ENCODE measurements at regions not wholly inside any gene's neighbourhood (a gene's known extent, or its start where the extent isn't known, plus 50 kb on each side); places are given as distances from the start of the nearest gene placed in this dataset.

DNA sequence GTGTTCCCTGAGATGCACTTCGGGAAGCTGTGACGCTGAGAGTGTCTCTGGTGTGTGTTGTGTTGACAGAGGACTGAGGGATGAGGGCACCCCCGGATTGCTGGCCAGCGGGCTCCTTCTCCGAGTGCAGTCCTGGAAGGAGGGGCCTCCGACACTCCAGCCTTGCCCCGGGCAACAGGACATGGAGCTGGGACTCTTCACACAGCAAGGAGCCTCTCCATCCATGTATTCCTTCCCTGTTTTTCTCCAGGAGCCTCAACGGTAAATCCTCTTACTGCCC lies 61.3 kb downstream of the SOX1 start:
- ATAC-seq (no peak), DNase-seq (ENCODE audit: low spot score) (no peak)
- no peak for TF ChIP-seq EZH2phosphoT487 (IDR thresholded peaks at IDR 0.05; ENCODE audit: unreplicated experiment)
- TF ChIP-seq, protein P1, sequence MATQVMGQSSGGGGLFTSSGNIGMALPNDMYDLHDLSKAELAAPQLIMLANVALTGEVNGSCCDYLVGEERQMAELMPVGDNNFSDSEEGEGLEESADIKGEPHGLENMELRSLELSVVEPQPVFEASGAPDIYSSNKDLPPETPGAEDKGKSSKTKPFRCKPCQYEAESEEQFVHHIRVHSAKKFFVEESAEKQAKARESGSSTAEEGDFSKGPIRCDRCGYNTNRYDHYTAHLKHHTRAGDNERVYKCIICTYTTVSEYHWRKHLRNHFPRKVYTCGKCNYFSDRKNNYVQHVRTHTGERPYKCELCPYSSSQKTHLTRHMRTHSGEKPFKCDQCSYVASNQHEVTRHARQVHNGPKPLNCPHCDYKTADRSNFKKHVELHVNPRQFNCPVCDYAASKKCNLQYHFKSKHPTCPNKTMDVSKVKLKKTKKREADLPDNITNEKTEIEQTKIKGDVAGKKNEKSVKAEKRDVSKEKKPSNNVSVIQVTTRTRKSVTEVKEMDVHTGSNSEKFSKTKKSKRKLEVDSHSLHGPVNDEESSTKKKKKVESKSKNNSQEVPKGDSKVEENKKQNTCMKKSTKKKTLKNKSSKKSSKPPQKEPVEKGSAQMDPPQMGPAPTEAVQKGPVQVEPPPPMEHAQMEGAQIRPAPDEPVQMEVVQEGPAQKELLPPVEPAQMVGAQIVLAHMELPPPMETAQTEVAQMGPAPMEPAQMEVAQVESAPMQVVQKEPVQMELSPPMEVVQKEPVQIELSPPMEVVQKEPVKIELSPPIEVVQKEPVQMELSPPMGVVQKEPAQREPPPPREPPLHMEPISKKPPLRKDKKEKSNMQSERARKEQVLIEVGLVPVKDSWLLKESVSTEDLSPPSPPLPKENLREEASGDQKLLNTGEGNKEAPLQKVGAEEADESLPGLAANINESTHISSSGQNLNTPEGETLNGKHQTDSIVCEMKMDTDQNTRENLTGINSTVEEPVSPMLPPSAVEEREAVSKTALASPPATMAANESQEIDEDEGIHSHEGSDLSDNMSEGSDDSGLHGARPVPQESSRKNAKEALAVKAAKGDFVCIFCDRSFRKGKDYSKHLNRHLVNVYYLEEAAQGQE (IDR thresholded peaks at IDR 0.05; ENCODE audit: unreplicated experiment) = no peak
- TF ChIP-seq, protein P2, sequence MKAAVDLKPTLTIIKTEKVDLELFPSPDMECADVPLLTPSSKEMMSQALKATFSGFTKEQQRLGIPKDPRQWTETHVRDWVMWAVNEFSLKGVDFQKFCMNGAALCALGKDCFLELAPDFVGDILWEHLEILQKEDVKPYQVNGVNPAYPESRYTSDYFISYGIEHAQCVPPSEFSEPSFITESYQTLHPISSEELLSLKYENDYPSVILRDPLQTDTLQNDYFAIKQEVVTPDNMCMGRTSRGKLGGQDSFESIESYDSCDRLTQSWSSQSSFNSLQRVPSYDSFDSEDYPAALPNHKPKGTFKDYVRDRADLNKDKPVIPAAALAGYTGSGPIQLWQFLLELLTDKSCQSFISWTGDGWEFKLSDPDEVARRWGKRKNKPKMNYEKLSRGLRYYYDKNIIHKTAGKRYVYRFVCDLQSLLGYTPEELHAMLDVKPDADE (IDR thresholded peaks at IDR 0.05) = no peak
- TF ChIP-seq ZNF331 (CRISPR knock-in tag; IDR thresholded peaks at IDR 0.05; ENCODE audit: low read depth) = no peak
- no peak for TF ChIP-seq EZH2 (IDR thresholded peaks at IDR 0.05; ENCODE audit: low read depth, unreplicated experiment)
- TF ChIP-seq CREB1 (CRISPR knock-in tag; IDR thresholded peaks at IDR 0.05; ENCODE audit: low read depth) = no peak
- TF ChIP-seq, protein P3, sequence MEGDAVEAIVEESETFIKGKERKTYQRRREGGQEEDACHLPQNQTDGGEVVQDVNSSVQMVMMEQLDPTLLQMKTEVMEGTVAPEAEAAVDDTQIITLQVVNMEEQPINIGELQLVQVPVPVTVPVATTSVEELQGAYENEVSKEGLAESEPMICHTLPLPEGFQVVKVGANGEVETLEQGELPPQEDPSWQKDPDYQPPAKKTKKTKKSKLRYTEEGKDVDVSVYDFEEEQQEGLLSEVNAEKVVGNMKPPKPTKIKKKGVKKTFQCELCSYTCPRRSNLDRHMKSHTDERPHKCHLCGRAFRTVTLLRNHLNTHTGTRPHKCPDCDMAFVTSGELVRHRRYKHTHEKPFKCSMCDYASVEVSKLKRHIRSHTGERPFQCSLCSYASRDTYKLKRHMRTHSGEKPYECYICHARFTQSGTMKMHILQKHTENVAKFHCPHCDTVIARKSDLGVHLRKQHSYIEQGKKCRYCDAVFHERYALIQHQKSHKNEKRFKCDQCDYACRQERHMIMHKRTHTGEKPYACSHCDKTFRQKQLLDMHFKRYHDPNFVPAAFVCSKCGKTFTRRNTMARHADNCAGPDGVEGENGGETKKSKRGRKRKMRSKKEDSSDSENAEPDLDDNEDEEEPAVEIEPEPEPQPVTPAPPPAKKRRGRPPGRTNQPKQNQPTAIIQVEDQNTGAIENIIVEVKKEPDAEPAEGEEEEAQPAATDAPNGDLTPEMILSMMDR (conservative IDR thresholded peaks at IDR 0.05; ENCODE audit: low read depth in 2 of 2) = no peak
- no peak for TF ChIP-seq NANOG (IDR thresholded peaks at IDR 0.05; ENCODE audit: borderline replicate concordance)
- no peaks in the 10 kb centered on the region for H3K9me3 Mint-ChIP-seq
- Histone ChIP-seq H3K4me2 (no peak overlapping the region), H3K4me3 (no peak overlapping the region), H3K36me3 (ENCODE audit: insufficient read depth) (no peaks in the 10 kb centered on the region), H4K20me1 (replicated peaks; ENCODE audit: insufficient read depth) (no peaks in the 10 kb centered on the region), H3K79me2 (replicated peaks; ENCODE audit: insufficient read depth) (no peaks in the 10 kb centered on the region), H3K4me1 (ENCODE audit: insufficient read depth) (no peaks in the 10 kb centered on the region), H3K27me3 (ENCODE audit: insufficient read depth) (no peaks in the 10 kb centered on the region), H3K9me2 (ENCODE audit: insufficient read depth) (no peaks in the 10 kb centered on the region), H3K27ac (ENCODE audit: low read depth) (no peak overlapping the region), H3F3A (replicated peaks; ENCODE audit: low read depth) (no peaks in the 10 kb centered on the region), H2AFZ (no peak overlapping the region)
- H3K36me3 Mint-ChIP-seq (ENCODE audit: low read depth) = no peaks in the 10 kb centered on the region
- no peak overlapping the region for H3K4me3 Mint-ChIP-seq
- no peak overlapping the region for H3K27ac Mint-ChIP-seq
- H3K4me1 Mint-ChIP-seq = peaks cover 18% of the 10 kb centered on the region
- H3K27me3 Mint-ChIP-seq (ENCODE audit: insufficient read depth, low read depth, poor library complexity) = peaks cover 1% of the 10 kb centered on the region

DNA sequence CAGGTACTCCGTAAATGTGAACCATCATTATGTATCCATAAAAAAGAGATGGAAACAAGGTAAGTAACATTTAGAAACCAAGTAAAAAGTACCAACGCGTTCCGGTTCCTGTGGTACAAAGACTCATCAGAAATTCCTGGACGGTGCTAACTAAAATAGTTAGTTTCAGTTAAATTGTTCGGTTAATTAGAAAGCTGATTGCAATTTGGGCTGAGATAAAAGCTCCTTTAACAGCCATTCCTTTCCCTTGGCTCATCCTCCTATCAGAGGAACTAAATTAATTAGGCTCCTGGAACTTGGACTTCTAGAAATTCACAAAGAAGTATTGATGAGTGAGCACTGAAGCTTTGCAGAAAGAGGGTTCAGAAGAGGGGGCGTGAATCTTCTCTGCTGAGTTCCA lies 63.5 kb downstream of the SOX1 start:
- H3K27ac ChIP-seq (ENCODE audit: low read depth) = no peak overlapping the region
- H4K20me1 ChIP-seq (replicated peaks; ENCODE audit: insufficient read depth) = no peaks in the 10 kb centered on the region
- Mint-ChIP-seq H3K4me3 (no peak overlapping the region), H3K4me1 (peaks cover 3% of the 10 kb centered on the region; the same call in 2 of the 3 replicates), H3K36me3 (ENCODE audit: low read depth) (no peaks in the 10 kb centered on the region), H3K27ac (no peak overlapping the region), H3K27me3 (ENCODE audit: insufficient read depth, low read depth, poor library complexity) (peaks cover 1% of the 10 kb centered on the region), H3K9me3 (no peaks in the 10 kb centered on the region)
- no peak overlapping the region for H3K4me2 ChIP-seq
- no peaks in the 10 kb centered on the region for H3K9me2 ChIP-seq (ENCODE audit: insufficient read depth)
- ATAC-seq = no peak
- no peaks in the 10 kb centered on the region for H3K27me3 ChIP-seq (ENCODE audit: insufficient read depth)
- H3K36me3 ChIP-seq (ENCODE audit: insufficient read depth) = no peaks in the 10 kb centered on the region
- no peak overlapping the region for H3K4me3 ChIP-seq
- H2AFZ ChIP-seq = no peak overlapping the region
- no peaks in the 10 kb centered on the region for H3K79me2 ChIP-seq (replicated peaks; ENCODE audit: insufficient read depth)
- no peaks in the 10 kb centered on the region for H3K4me1 ChIP-seq (ENCODE audit: insufficient read depth)
- H3F3A ChIP-seq (replicated peaks; ENCODE audit: low read depth) = no peaks in the 10 kb centered on the region
- DNase-seq (ENCODE audit: low spot score) = no peak
- TF ChIP-seq NANOG (IDR thresholded peaks at IDR 0.05; ENCODE audit: borderline replicate concordance) = no peak
- TF ChIP-seq, protein P3 (conservative IDR thresholded peaks at IDR 0.05; ENCODE audit: low read depth in 2 of 2) = no peak

Measured in GM23338 (cell line).